ENCODE measurements at regions not wholly inside any gene's neighbourhood (a gene's known extent, or its start where the extent isn't known, plus 50 kb on each side); places are given as distances from the start of the nearest gene placed in this dataset.

DNA sequence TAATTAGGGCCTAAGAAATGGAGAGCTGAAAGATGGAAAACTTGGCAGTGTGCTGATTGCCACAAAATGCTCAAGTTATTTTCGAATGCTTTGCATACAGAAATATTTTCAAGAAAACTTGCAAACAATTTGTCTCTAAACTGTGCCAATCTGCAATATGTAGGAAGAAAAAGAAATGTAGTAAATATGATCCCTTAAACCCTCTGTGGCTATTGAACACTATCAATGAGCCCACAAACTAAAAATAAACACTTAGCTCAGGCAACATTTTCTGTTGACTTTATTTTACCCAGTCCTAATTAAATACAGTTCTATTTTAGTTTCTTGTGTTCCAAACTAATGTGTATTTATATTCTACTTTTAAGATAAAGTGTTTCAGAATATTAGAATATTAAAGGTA is 342.1 kb downstream of the SEMA3D start:
- Histone ChIP-seq H3K4me2 (ENCODE audit: low read length) (no peak overlapping the region), H3K9me3 (ENCODE audit: low read length) (no peaks in the 10 kb centered on the region), H3K9me2 (ENCODE audit: insufficient read depth, low read length) (no peaks in the 10 kb centered on the region), H3K4me1 (ENCODE audit: insufficient read depth, low read length, poor library complexity, severe bottlenecking) (no peaks in the 10 kb centered on the region), H2AFZ (ENCODE audit: low read length) (no peak overlapping the region), H3K4me3 (ENCODE audit: low read depth, low read length, poor library complexity, severe bottlenecking) (no peak overlapping the region), H4K20me1 (ENCODE audit: insufficient read depth, low read length) (no peaks in the 10 kb centered on the region), H3K27ac (ENCODE audit: low read depth, low read length, poor library complexity, severe bottlenecking) (no peak overlapping the region), H3K79me2 (ENCODE audit: insufficient read depth, low read depth, low read length) (no peaks in the 10 kb centered on the region), H3K36me3 (ENCODE audit: insufficient read depth, low read length) (no peaks in the 10 kb centered on the region)
- CTCF ChIA-PET (ENCODE audit: unreplicated experiment) = no interaction called here
- BruUV-seq (replicated peaks) = no TSS peak
- POLR2A ChIA-PET = interaction anchor here (1.0 kb wide), 1 partner anchor 127 kb away, joined by 4 read pairs; no protein-coding TSS in a partner anchor
- intact Hi-C loops (cut with micrococcal nuclease; ENCODE audit: unreplicated experiment) = no loop called here
- DNase-seq (ENCODE audit: low spot score) = no peak
- no peak for TF ChIP-seq EZH2phosphoT487 (IDR thresholded peaks at IDR 0.05; ENCODE audit: borderline replicate concordance, low read depth, low read length)
- TF ChIP-seq, protein P1, sequence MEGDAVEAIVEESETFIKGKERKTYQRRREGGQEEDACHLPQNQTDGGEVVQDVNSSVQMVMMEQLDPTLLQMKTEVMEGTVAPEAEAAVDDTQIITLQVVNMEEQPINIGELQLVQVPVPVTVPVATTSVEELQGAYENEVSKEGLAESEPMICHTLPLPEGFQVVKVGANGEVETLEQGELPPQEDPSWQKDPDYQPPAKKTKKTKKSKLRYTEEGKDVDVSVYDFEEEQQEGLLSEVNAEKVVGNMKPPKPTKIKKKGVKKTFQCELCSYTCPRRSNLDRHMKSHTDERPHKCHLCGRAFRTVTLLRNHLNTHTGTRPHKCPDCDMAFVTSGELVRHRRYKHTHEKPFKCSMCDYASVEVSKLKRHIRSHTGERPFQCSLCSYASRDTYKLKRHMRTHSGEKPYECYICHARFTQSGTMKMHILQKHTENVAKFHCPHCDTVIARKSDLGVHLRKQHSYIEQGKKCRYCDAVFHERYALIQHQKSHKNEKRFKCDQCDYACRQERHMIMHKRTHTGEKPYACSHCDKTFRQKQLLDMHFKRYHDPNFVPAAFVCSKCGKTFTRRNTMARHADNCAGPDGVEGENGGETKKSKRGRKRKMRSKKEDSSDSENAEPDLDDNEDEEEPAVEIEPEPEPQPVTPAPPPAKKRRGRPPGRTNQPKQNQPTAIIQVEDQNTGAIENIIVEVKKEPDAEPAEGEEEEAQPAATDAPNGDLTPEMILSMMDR (conservative IDR thresholded peaks at IDR 0.05; ENCODE audit: low read length) = no peak

DNA sequence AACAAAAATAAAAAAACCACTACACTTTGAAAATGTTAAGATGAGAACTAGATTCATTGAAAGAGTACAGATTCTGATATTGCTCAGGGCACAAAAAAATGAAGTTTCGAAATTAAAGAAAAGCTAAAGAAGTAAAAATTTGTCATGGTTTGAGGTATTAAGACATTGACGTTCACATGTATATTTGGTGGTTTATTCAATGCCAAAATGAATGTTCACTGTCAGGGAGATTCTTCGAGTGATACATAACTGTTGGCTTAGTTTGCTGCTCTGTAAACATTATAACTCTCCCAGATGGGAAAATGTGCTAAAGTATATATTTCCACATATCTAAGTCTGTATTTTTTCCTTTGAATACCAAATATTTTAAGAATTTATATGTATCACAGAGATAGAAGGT is 345.0 kb downstream of the SEMA3D start:
- BruUV-seq (replicated peaks) = no TSS peak
- no peaks in the 10 kb centered on the region for H4K20me1 ChIP-seq (ENCODE audit: insufficient read depth, low read length)
- no peak for DNase-seq (ENCODE audit: low spot score)
- POLR2A ChIA-PET = interaction anchor here (0.7 kb wide), 1 partner anchor 100 kb away, joined by 3 read pairs; no protein-coding TSS in a partner anchor
- no peaks in the 10 kb centered on the region for H3K36me3 ChIP-seq (ENCODE audit: insufficient read depth, low read length)
- H3K9me3 ChIP-seq (ENCODE audit: low read length) = no peaks in the 10 kb centered on the region
- no peaks in the 10 kb centered on the region for H3K9me2 ChIP-seq (ENCODE audit: insufficient read depth, low read length)
- H3K27ac ChIP-seq (ENCODE audit: low read depth, low read length, poor library complexity, severe bottlenecking) = no peak overlapping the region
- no peaks in the 10 kb centered on the region for H3K79me2 ChIP-seq (ENCODE audit: insufficient read depth, low read depth, low read length)
- no peak overlapping the region for H3K4me2 ChIP-seq (ENCODE audit: low read length)
- intact Hi-C loops (cut with micrococcal nuclease; ENCODE audit: unreplicated experiment) = no loop called here
- TF ChIP-seq, protein P1 (conservative IDR thresholded peaks at IDR 0.05; ENCODE audit: low read length) = no peak
- TF ChIP-seq EZH2phosphoT487 (IDR thresholded peaks at IDR 0.05; ENCODE audit: borderline replicate concordance, low read depth, low read length) = no peak
- H2AFZ ChIP-seq (ENCODE audit: low read length) = no peak overlapping the region
- CTCF ChIA-PET (ENCODE audit: unreplicated experiment) = no interaction called here
- no peak overlapping the region for H3K4me3 ChIP-seq (ENCODE audit: low read depth, low read length, poor library complexity, severe bottlenecking)
- H3K4me1 ChIP-seq (ENCODE audit: insufficient read depth, low read length, poor library complexity, severe bottlenecking) = no peaks in the 10 kb centered on the region

DNA sequence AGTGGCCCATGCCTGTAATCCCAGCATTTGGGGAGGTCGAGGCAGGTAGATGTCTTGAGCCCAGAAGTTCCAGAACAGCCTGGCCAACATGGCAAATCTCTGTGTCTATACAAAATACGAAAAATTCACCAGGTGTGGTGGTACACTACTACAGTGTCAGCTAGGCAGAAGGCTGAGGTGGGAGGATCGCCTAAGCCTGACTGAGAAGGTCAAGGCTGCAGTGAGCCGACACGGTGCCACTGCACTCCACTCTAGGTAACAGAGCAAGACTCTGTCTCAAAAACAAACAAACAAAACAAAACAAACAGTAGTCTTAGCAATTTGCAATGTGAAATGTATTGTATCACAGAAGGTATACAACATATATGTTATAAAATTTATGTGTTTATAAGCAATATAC is 348.0 kb downstream of the SEMA3D start:
- no peak for DNase-seq (ENCODE audit: low spot score)
- intact Hi-C loops (cut with micrococcal nuclease; ENCODE audit: unreplicated experiment) = no loop called here
- H3K36me3 ChIP-seq (ENCODE audit: insufficient read depth, low read length) = no peaks in the 10 kb centered on the region
- H3K27ac ChIP-seq (ENCODE audit: low read depth, low read length, poor library complexity, severe bottlenecking) = no peak overlapping the region
- BruUV-seq (replicated peaks) = no TSS peak
- CTCF ChIA-PET (ENCODE audit: unreplicated experiment) = no interaction called here
- TF ChIP-seq, protein P1 (conservative IDR thresholded peaks at IDR 0.05; ENCODE audit: low read length) = no peak
- no peak for TF ChIP-seq EZH2phosphoT487 (IDR thresholded peaks at IDR 0.05; ENCODE audit: borderline replicate concordance, low read depth, low read length)
- H2AFZ ChIP-seq (ENCODE audit: low read length) = no peak overlapping the region
- no peak overlapping the region for H3K4me3 ChIP-seq (ENCODE audit: low read depth, low read length, poor library complexity, severe bottlenecking)
- no peaks in the 10 kb centered on the region for H4K20me1 ChIP-seq (ENCODE audit: insufficient read depth, low read length)
- POLR2A ChIA-PET = interaction anchor here (0.8 kb wide), 1 partner anchor 67 kb away, joined by 3 read pairs; no protein-coding TSS in a partner anchor
- no peaks in the 10 kb centered on the region for H3K9me3 ChIP-seq (ENCODE audit: low read length)
- H3K79me2 ChIP-seq (ENCODE audit: insufficient read depth, low read depth, low read length) = no peaks in the 10 kb centered on the region
- H3K9me2 ChIP-seq (ENCODE audit: insufficient read depth, low read length) = no peaks in the 10 kb centered on the region
- H3K4me2 ChIP-seq (ENCODE audit: low read length) = no peak overlapping the region
- no peaks in the 10 kb centered on the region for H3K4me1 ChIP-seq (ENCODE audit: insufficient read depth, low read length, poor library complexity, severe bottlenecking)
